Adrenal gland (tissue), 9 donors: ENCODE measurements at regions not wholly inside any gene's neighbourhood (a gene's known extent, or its start where the extent isn't known, plus 50 kb on each side); places are given as distances from the start of the nearest gene placed in this dataset.
A peak's percentile ranks its signal among the peaks of the same experiment; 100 is the strongest.

Experiments used
- DNase-seq, 7 donors: peaks; one replicate each; pipeline ENCODE4 v3.0.0-alpha.2; 2019 to 2020
- H3K27ac ChIP-seq, 5 donors: fragments of 200-600 bp; sonication (generic) in 4 of 5; 1 replicate in 3 of 5; 2 replicates in 2 of 5; pipeline versions ENCODE4 v1.5.1 to v1.8.0; 2016 to 2020; ENCODE audit warnings: mild to moderate bottlenecking in 1 of 5
- H3K27me3 ChIP-seq: fragments of 200-600 bp; 2 replicates; pipeline ENCODE4 v1.8.0; 2021
- H3K36me3 ChIP-seq, 2 donors: fragments of 200-600 bp; replicated peaks in 1 of 2; 1 replicate in 1 of 2; 2 replicates in 1 of 2; pipeline versions ENCODE4 v1.5.1 to v1.8.0; 2018 to 2022
- H3K4me1 ChIP-seq, 2 donors: fragments of 200-600 bp; replicated peaks in 1 of 2; 1 replicate in 1 of 2; 2 replicates in 1 of 2; pipeline versions ENCODE4 v1.5.1 to v1.8.0; 2018 to 2021
- H3K4me3 ChIP-seq, 4 donors: fragments of 200-600 bp; sonication (generic) in 3 of 4; one replicate each; pipeline ENCODE4 v1.5.1; 2016 to 2018
- H3K9me3 ChIP-seq, 3 donors: fragments of 200-600 bp; sonication (generic) in 1 of 3; replicated peaks in 1 of 3; 1 replicate in 2 of 3; 2 replicates in 1 of 3; pipeline versions ENCODE4 v1.5.1 to v1.8.0; 2016 to 2021
- POLR2A ChIP-seq, 2 donors: fragments of 450-650 bp; IDR thresholded peaks; one replicate each; pipeline ENCODE4 v1.6.1; 2017; ENCODE audit warnings: antibody characterized with exemption in 2 of 2, mild to moderate bottlenecking in 2 of 2, moderate library complexity in 1 of 2
- WGBS, 4 donors: extraction: QIAGEN DNeasy Blood & Tissue Kit in 2 of 4; methylation state at CpG; one replicate each; pipeline versions ENCODE4 v1.1.5 to v1.1.7; 2013 to 2017; 5-methylcytosine and 5-hydroxymethylcytosine counted together
- intact Hi-C, 2 donors: fragments of 100-400 bp; cut with DNase I; formaldehyde crosslinking; loops; one replicate each; pipeline versions ENCODE4 v1.14.1 to v1.15.0; 2022 to 2023
- TF ChIP-seq, protein P1 (sequence below), 6 experiments: fragments of 450-650 bp in 4 of 6; fragments of 200-600 bp in 2 of 6; sonication (generic) in 1 of 6; IDR thresholded peaks; 1 replicate in 5 of 6; 2 replicates in 1 of 6; pipeline versions ENCODE4 v1.5.1 to v1.8.0; 2016 to 2021; ENCODE audit warnings: antibody characterized with exemption in 6 of 6, mild to moderate bottlenecking in 2 of 6, moderate library complexity in 1 of 6
- donor health status: healthy with polysubstance abuse.
- donor health status: Bipolar disorder and iron deficiency.
- donor health status: DM: yes; HTN: yes; CAD: no.
- donor health status: DM: no; HTN: no; CAD: no.
- donor health status: DM: no; HTN: no; CAD: no.

GRCh38 chrX:124256216-124256615 lies 76.2 kb upstream of the TEX13D start:
- H3K9me3 ChIP-seq = no peaks in the 10 kb centered on the region
- no peaks in the 10 kb centered on the region for H3K36me3 ChIP-seq
- DNase-seq = peak in 1 of 7 donors; percentile 47
- no peaks in the 10 kb centered on the region for H3K4me1 ChIP-seq
- no peak overlapping the region for H3K27ac ChIP-seq
- no peaks in the 10 kb centered on the region for H3K27me3 ChIP-seq
- TF ChIP-seq POLR2A (IDR thresholded peaks at IDR 0.05) = no peak
- TF ChIP-seq, protein P1, sequence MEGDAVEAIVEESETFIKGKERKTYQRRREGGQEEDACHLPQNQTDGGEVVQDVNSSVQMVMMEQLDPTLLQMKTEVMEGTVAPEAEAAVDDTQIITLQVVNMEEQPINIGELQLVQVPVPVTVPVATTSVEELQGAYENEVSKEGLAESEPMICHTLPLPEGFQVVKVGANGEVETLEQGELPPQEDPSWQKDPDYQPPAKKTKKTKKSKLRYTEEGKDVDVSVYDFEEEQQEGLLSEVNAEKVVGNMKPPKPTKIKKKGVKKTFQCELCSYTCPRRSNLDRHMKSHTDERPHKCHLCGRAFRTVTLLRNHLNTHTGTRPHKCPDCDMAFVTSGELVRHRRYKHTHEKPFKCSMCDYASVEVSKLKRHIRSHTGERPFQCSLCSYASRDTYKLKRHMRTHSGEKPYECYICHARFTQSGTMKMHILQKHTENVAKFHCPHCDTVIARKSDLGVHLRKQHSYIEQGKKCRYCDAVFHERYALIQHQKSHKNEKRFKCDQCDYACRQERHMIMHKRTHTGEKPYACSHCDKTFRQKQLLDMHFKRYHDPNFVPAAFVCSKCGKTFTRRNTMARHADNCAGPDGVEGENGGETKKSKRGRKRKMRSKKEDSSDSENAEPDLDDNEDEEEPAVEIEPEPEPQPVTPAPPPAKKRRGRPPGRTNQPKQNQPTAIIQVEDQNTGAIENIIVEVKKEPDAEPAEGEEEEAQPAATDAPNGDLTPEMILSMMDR (IDR thresholded peaks at IDR 0.05) = no peak
- H3K4me3 ChIP-seq = no peak overlapping the region
- 38 to 62% (median 46%) methylated on average over 1 to 2 of the region's 2 CpGs for WGBS, 4 donors
- intact Hi-C loops = no loop called here

GRCh38 chrX:124256629-124257380 lies 75.7 kb upstream of the TEX13D start:
- H3K36me3 ChIP-seq = no peaks in the 10 kb centered on the region
- WGBS, 4 donors = 68 to 76% (median 71%) methylated on average over 3 of the region's 3 CpGs
- H3K4me1 ChIP-seq = no peaks in the 10 kb centered on the region
- H3K27ac ChIP-seq = no peak overlapping the region
- H3K4me3 ChIP-seq = no peak overlapping the region
- H3K27me3 ChIP-seq = no peaks in the 10 kb centered on the region
- intact Hi-C loops = no loop called here
- no peak for DNase-seq
- TF ChIP-seq POLR2A (IDR thresholded peaks at IDR 0.05) = no peak
- TF ChIP-seq, protein P1 (IDR thresholded peaks at IDR 0.05) = no peak
- H3K9me3 ChIP-seq = no peaks in the 10 kb centered on the region

DNA sequence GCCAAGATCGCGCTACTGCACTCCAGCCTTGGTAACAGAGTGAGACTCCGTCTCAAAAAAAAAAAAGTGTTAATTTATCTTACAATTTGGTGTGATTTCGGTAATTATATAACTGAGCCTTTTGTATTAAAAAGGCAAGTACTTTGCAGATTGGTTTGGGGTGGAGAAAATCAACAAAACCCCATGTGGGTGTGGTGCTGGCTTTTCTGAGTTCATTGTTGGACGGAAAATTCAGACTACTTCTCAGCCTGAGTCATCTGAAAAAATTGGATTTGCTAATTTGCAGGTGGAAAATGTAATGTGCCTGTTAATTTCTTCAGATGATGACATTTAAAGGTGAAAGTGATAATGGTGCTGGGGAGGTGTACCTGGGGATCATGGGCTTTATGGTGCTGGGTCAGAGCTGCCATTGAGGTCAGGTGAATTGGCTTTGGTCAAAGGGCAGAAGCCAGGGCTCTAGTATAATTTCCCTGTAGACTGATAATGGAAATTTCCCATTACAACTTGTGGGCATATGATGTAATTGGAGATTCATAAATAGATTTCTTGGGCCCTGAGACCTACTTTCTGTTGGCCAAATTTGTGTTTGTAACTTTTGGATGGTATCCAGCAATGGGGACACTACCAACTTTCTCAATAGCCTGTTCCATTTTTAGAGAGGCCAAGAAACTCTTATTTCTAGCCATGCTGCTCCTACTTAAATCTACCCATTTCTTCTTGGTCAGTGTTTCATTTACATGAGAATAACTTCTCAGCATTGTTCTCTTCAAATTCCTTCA lies 74.3 kb upstream of the TEX13D start:
- H3K27ac ChIP-seq = peak overlapping the region in 1 of 5 donors; percentile 2

DNA sequence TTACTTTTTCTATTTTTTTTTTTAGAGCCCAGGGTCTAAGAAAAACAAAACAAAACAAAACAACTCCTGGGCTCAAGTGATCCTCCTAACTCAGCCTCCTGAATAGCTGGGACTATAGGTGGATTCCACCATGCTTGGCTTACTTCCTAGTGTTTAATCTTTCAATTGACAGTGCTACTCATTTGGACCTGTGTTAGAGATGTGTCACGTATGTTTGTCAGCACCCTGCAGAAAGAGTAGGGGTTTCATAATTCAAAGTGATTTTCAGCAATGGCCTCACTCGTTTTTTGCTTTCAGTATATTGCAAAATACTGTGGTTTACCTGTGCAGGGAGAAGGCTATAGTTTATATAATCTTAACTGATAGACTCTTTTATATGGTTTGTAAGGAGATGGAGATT lies 71.6 kb upstream of the TEX13D start:
- no peak overlapping the region for H3K4me3 ChIP-seq
- WGBS, 4 donors = 41 to 53% (median 45%) methylated on average over 2 of the region's 2 CpGs
- no peaks in the 10 kb centered on the region for H3K9me3 ChIP-seq
- no peaks in the 10 kb centered on the region for H3K4me1 ChIP-seq
- TF ChIP-seq, protein P1 (IDR thresholded peaks at IDR 0.05) = no peak
- no peak for TF ChIP-seq POLR2A (IDR thresholded peaks at IDR 0.05)
- no peaks in the 10 kb centered on the region for H3K27me3 ChIP-seq
- DNase-seq = no peak
- no peak overlapping the region for H3K27ac ChIP-seq
- intact Hi-C loops = no loop called here
- no peaks in the 10 kb centered on the region for H3K36me3 ChIP-seq

More for the DNA sequence above, 74.3 kb upstream of the TEX13D start:
- Histone ChIP-seq H3K4me3 (no peak overlapping the region), H3K9me3 (no peaks in the 10 kb centered on the region), H3K36me3 (no peaks in the 10 kb centered on the region), H3K27me3 (no peaks in the 10 kb centered on the region), H3K4me1 (no peaks in the 10 kb centered on the region)
- TF ChIP-seq, protein P1 (IDR thresholded peaks at IDR 0.05) = no peak
- no peak for TF ChIP-seq POLR2A (IDR thresholded peaks at IDR 0.05)
- DNase-seq = no peak
- intact Hi-C loops = no loop called here
- 74 to 100% (median 87%) methylated on average over 5 of the region's 5 CpGs for WGBS, 4 donors
